DND-41 (cell line): ENCODE measurements at regions not wholly inside any gene's neighbourhood (a gene's known extent, or its start where the extent isn't known, plus 50 kb on each side); places are given as distances from the start of the nearest gene placed in this dataset.

Source experiments
- ATAC-seq: fragments of 200-7000 bp; cut with Tn5 transposase; 3 replicates; pipeline ENCODE4 v1.9.1; 2021; ENCODE audit warnings: low read depth; ENCODE audit not compliant: insufficient read depth
- DNase-seq: peaks from one replicate; pipeline ENCODE4 v3.0.0-alpha.2; 2020
- H2AFZ ChIP-seq: 2 replicates; pipeline ENCODE4 v1.6.0; 2012; ENCODE audit warnings: low read depth, low read length
- H3K27ac ChIP-seq: 2 replicates; pipeline ENCODE4 v1.5.1; 2012; ENCODE audit warnings: low read length, inconsistent platforms
- H3K27me3 ChIP-seq: fragments of 200-600 bp; sonication (generic); 2 replicates; pipeline ENCODE4 v1.6.0; 2012; ENCODE audit warnings: low read length, mild to moderate bottlenecking, inconsistent platforms; ENCODE audit not compliant: insufficient read depth, poor library complexity
- H3K36me3 ChIP-seq: 2 replicates; pipeline ENCODE4 v1.5.1; 2012; ENCODE audit warnings: low read length, inconsistent platforms; ENCODE audit not compliant: insufficient read depth
- H3K4me1 ChIP-seq: 2 replicates; pipeline ENCODE4 v1.5.1; 2012; ENCODE audit warnings: mild to moderate bottlenecking, low read length; ENCODE audit not compliant: insufficient read depth
- H3K4me2 ChIP-seq: 2 replicates; pipeline ENCODE4 v1.6.0; 2012; ENCODE audit warnings: mild to moderate bottlenecking, moderate library complexity, low read length, inconsistent platforms; ENCODE audit not compliant: insufficient read depth
- H3K4me3 ChIP-seq, 2 experiments: fragments of 200-600 bp in 1 of 2; shearing (Covaris generic) in 1 of 2; 2 replicates each; pipeline ENCODE4 v1.5.1; 2012 to 2016; ENCODE audit warnings: inconsistent platforms in 2 of 2, low read length in 2 of 2, mild to moderate bottlenecking in 2 of 2, low read depth in 1 of 2, moderate library complexity in 1 of 2
- H3K79me2 ChIP-seq: 2 replicates; pipeline ENCODE4 v1.6.0; 2012; ENCODE audit warnings: low read length, inconsistent platforms; ENCODE audit not compliant: insufficient read depth
- H3K9ac ChIP-seq: 2 replicates; pipeline ENCODE4 v1.6.0; 2012; ENCODE audit warnings: low read depth, mild to moderate bottlenecking, inconsistent platforms, low read length, moderate library complexity
- H3K9me3 ChIP-seq: 2 replicates; pipeline ENCODE4 v1.5.1; 2012; ENCODE audit warnings: low read length, moderate library complexity, mild to moderate bottlenecking, inconsistent platforms; ENCODE audit not compliant: insufficient read depth, severe bottlenecking
- H4K20me1 ChIP-seq: 2 replicates; pipeline ENCODE4 v1.6.0; 2012; ENCODE audit warnings: low read length; ENCODE audit not compliant: insufficient read depth
- EZH2 ChIP-seq: IDR thresholded peaks from 3 replicates; pipeline ENCODE4 v1.6.1; 2012; ENCODE audit warnings: borderline replicate concordance, low read depth, mild to moderate bottlenecking, moderate library complexity, low read length, inconsistent platforms; ENCODE audit not compliant: severe bottlenecking
- TF ChIP-seq, protein P1 (sequence below): IDR thresholded peaks from 2 replicates; pipeline ENCODE4 v1.5.1; 2012; ENCODE audit warnings: borderline replicate concordance, low read length, moderate library complexity, mild to moderate bottlenecking; ENCODE audit not compliant: poor library complexity, severe bottlenecking; ENCODE audit errors: extremely low read depth

GRCh38 chr16:62967163-62967562, 930.9 kb upstream of the CDH8 start:
- Histone ChIP-seq H4K20me1 (no peaks in the 10 kb centered on the region), H2AFZ (no peak overlapping the region), H3K27ac (no peak overlapping the region), H3K36me3 (no peaks in the 10 kb centered on the region), H3K27me3 (no peaks in the 10 kb centered on the region), H3K79me2 (no peaks in the 10 kb centered on the region), H3K9ac (no peak overlapping the region), H3K9me3 (no peaks in the 10 kb centered on the region), H3K4me2 (no peak overlapping the region), H3K4me1 (no peaks in the 10 kb centered on the region), H3K4me3 (no peak overlapping the region)
- ATAC-seq, result no peak
- TF ChIP-seq EZH2, result no peak
- TF ChIP-seq, protein P1, sequence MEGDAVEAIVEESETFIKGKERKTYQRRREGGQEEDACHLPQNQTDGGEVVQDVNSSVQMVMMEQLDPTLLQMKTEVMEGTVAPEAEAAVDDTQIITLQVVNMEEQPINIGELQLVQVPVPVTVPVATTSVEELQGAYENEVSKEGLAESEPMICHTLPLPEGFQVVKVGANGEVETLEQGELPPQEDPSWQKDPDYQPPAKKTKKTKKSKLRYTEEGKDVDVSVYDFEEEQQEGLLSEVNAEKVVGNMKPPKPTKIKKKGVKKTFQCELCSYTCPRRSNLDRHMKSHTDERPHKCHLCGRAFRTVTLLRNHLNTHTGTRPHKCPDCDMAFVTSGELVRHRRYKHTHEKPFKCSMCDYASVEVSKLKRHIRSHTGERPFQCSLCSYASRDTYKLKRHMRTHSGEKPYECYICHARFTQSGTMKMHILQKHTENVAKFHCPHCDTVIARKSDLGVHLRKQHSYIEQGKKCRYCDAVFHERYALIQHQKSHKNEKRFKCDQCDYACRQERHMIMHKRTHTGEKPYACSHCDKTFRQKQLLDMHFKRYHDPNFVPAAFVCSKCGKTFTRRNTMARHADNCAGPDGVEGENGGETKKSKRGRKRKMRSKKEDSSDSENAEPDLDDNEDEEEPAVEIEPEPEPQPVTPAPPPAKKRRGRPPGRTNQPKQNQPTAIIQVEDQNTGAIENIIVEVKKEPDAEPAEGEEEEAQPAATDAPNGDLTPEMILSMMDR, result no peak
- no peak for DNase-seq

- no peaks in the 10 kb centered on the region for H3K36me3 ChIP-seq
- no peaks in the 10 kb centered on the region for H3K79me2 ChIP-seq
- no peaks in the 10 kb centered on the region for H3K27me3 ChIP-seq
- ATAC-seq (no peak), DNase-seq (no peak)
- H3K9me3 ChIP-seq, result no peaks in the 10 kb centered on the region
- H2AFZ ChIP-seq, result no peak overlapping the region
- no peaks in the 10 kb centered on the region for H3K4me1 ChIP-seq
- H4K20me1 ChIP-seq, result no peaks in the 10 kb centered on the region
- H3K9ac ChIP-seq, result no peak overlapping the region
- no peak overlapping the region for H3K27ac ChIP-seq
- no peak overlapping the region for H3K4me3 ChIP-seq
- TF ChIP-seq, protein P1, result no peak
- TF ChIP-seq EZH2, result no peak
- no peak overlapping the region for H3K4me2 ChIP-seq
Observed at GRCh38 chr16:62966626-62967025, 930.4 kb upstream of the CDH8 start.

GRCh38 chr16:62965831-62966230, 929.6 kb upstream of the CDH8 start:
- no peak overlapping the region for H3K27ac ChIP-seq
- no peaks in the 10 kb centered on the region for H3K27me3 ChIP-seq
- no peak overlapping the region for H3K4me2 ChIP-seq
- TF ChIP-seq, protein P1, result no peak
- TF ChIP-seq EZH2, result no peak
- no peaks in the 10 kb centered on the region for H3K9me3 ChIP-seq
- H3K4me1 ChIP-seq, result no peaks in the 10 kb centered on the region
- H3K36me3 ChIP-seq, result no peaks in the 10 kb centered on the region
- no peaks in the 10 kb centered on the region for H3K79me2 ChIP-seq
- ATAC-seq (no peak), DNase-seq (no peak)
- no peaks in the 10 kb centered on the region for H4K20me1 ChIP-seq
- H3K9ac ChIP-seq, result no peak overlapping the region
- H3K4me3 ChIP-seq, result no peak overlapping the region
- no peak overlapping the region for H2AFZ ChIP-seq

GRCh38 chr16:62963846-62964245, 927.6 kb upstream of the CDH8 start:
- no peaks in the 10 kb centered on the region for H3K9me3 ChIP-seq
- no peak for TF ChIP-seq EZH2
- TF ChIP-seq, protein P1, result no peak
- no peaks in the 10 kb centered on the region for H3K79me2 ChIP-seq
- no peaks in the 10 kb centered on the region for H3K4me1 ChIP-seq
- no peak overlapping the region for H3K4me2 ChIP-seq
- no peak overlapping the region for H3K27ac ChIP-seq
- DNase-seq, result no peak
- no peak overlapping the region for H3K4me3 ChIP-seq
- no peak for ATAC-seq
- H3K9ac ChIP-seq, result no peak overlapping the region
- no peak overlapping the region for H2AFZ ChIP-seq
- no peaks in the 10 kb centered on the region for H3K36me3 ChIP-seq
- H4K20me1 ChIP-seq, result no peaks in the 10 kb centered on the region
- H3K27me3 ChIP-seq, result no peaks in the 10 kb centered on the region
